ENCODE measurements at regions not wholly inside any gene's neighbourhood (a gene's known extent, or its start where the extent isn't known, plus 50 kb on each side); places are given as distances from the start of the nearest gene placed in this dataset.

DNA sequence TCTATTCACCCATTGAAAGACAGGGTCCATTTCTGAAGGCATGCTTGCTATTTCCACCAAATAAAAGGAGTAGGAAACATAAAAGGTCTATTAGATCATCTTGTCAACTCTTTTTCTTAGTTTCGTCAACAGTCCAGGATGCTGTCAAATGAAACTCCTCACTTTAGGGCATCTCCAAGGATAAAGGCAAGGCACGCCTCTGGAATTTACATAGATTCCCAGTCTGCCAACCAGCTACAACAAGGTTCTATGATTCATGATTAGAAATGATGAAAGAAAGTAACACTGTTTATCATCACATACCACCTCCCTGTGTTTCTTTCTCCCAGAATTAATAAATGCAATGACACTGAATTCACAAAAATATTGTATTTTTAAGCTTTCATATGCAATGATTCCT is 636.3 kb downstream of the LTN1 start:
- H3K23ac ChIP-seq (ENCODE audit: low read length in 2 of 2): no peak overlapping the region
- no peak overlapping the region for H3K18ac ChIP-seq (ENCODE audit: low read depth in 1 of 2, low read length in 2 of 2)
- H4K91ac ChIP-seq (ENCODE audit: low read length): no peak overlapping the region
- no peaks in the 10 kb centered on the region for H3K9me3 ChIP-seq (ENCODE audit: control insufficient read depth, low read length)
- no peak overlapping the region for H3K14ac ChIP-seq (ENCODE audit: low read length in 2 of 2)
- no peak overlapping the region for H2AK5ac ChIP-seq (ENCODE audit: low read length, severe bottlenecking)
- no peak overlapping the region for H3K9ac ChIP-seq (ENCODE audit: low read length)
- no peak overlapping the region for H2AFZ ChIP-seq (ENCODE audit: low read depth, low read length)
- WGBS: 94% methylated on average over 1 of the region's 2 CpGs
- H3K4me1 ChIP-seq (ENCODE audit: control insufficient read depth, insufficient read depth, low read depth, low read length): no peaks in the 10 kb centered on the region
- no peak overlapping the region for H3K27ac ChIP-seq (ENCODE audit: low read length, poor library complexity, severe bottlenecking)
- no peak overlapping the region for H2BK5ac ChIP-seq (ENCODE audit: low read depth, low read length, poor library complexity, severe bottlenecking)
- no peak overlapping the region for H2BK120ac ChIP-seq (ENCODE audit: low read depth, low read length)
- no peak for DNase-seq
- no peak overlapping the region for H2BK12ac ChIP-seq (ENCODE audit: low read length in 2 of 2)
- H3K27me3 ChIP-seq (ENCODE audit: control insufficient read depth in 1 of 2, insufficient read depth in 1 of 2, low read length in 2 of 2): no peaks in the 10 kb centered on the region
- H3K4ac ChIP-seq (ENCODE audit: low read depth in 1 of 2, low read length in 2 of 2): no peak overlapping the region
- H2BK15ac ChIP-seq (ENCODE audit: low read depth, poor library complexity, severe bottlenecking): no peak overlapping the region
- H3K36me3 ChIP-seq (ENCODE audit: control insufficient read depth in 1 of 2, insufficient read depth in 2 of 2, low read depth in 1 of 2, low read length in 2 of 2): no peaks in the 10 kb centered on the region
- H4K8ac ChIP-seq (ENCODE audit: low read length): no peak overlapping the region
- no peak overlapping the region for H3K4me2 ChIP-seq (ENCODE audit: low read length, poor library complexity, severe bottlenecking)
- no peak overlapping the region for H3K4me3 ChIP-seq (ENCODE audit: insufficient read depth in 1 of 2, low read depth in 1 of 2, low read length in 2 of 2)
- no peaks in the 10 kb centered on the region for H3K79me1 ChIP-seq (replicated peaks; ENCODE audit: low read length, poor library complexity, severe bottlenecking)

DNA sequence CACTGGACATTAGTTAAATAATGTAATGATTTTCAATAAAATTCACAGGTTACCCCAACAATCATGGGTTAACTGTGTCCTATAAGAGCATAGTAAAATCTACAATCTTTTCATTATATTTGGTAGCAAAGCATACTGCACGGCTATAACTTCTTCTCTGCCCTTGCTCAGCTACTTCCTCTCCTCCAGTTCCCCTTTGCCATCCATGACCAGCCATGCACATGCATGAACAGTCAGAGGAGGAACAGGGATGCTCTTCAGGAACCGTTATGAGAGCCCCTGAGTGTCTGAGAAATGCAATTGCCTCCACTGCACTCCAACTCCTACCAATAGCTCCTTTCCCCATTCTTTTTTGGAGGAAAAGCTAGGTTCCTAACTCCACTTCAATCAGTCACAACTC is 646.7 kb downstream of the LTN1 start:
- Histone ChIP-seq H3K14ac (ENCODE audit: low read length in 2 of 2) (no peak overlapping the region), H4K8ac (ENCODE audit: low read length) (no peak overlapping the region), H3K9me3 (ENCODE audit: control insufficient read depth, low read length) (no peaks in the 10 kb centered on the region), H2AK5ac (ENCODE audit: low read length, severe bottlenecking) (no peak overlapping the region), H2AFZ (ENCODE audit: low read depth, low read length) (no peak overlapping the region), H2BK5ac (ENCODE audit: low read depth, low read length, poor library complexity, severe bottlenecking) (no peak overlapping the region), H3K4me3 (ENCODE audit: insufficient read depth in 1 of 2, low read depth in 1 of 2, low read length in 2 of 2) (no peak overlapping the region), H3K79me1 (replicated peaks; ENCODE audit: low read length, poor library complexity, severe bottlenecking) (no peaks in the 10 kb centered on the region), H3K4me2 (ENCODE audit: low read length, poor library complexity, severe bottlenecking) (no peak overlapping the region), H3K18ac (ENCODE audit: low read depth in 1 of 2, low read length in 2 of 2) (no peak overlapping the region), H2BK15ac (ENCODE audit: low read depth, poor library complexity, severe bottlenecking) (no peak overlapping the region), H3K9ac (ENCODE audit: low read length) (no peak overlapping the region), H4K91ac (ENCODE audit: low read length) (no peak overlapping the region), H2BK12ac (ENCODE audit: low read length in 2 of 2) (no peak overlapping the region), H3K4ac (ENCODE audit: low read depth in 1 of 2, low read length in 2 of 2) (no peak overlapping the region), H3K36me3 (ENCODE audit: control insufficient read depth in 1 of 2, insufficient read depth in 2 of 2, low read depth in 1 of 2, low read length in 2 of 2) (no peaks in the 10 kb centered on the region), H3K4me1 (ENCODE audit: control insufficient read depth, insufficient read depth, low read depth, low read length) (no peaks in the 10 kb centered on the region), H3K27me3 (ENCODE audit: control insufficient read depth in 1 of 2, insufficient read depth in 1 of 2, low read length in 2 of 2) (no peaks in the 10 kb centered on the region), H2BK120ac (ENCODE audit: low read depth, low read length) (no peak overlapping the region), H3K23ac (ENCODE audit: low read length in 2 of 2) (no peak overlapping the region), H3K27ac (ENCODE audit: low read length, poor library complexity, severe bottlenecking) (no peak overlapping the region)
- no peak for DNase-seq
- 81% methylated on average over 2 of the region's 2 CpGs for WGBS

DNA sequence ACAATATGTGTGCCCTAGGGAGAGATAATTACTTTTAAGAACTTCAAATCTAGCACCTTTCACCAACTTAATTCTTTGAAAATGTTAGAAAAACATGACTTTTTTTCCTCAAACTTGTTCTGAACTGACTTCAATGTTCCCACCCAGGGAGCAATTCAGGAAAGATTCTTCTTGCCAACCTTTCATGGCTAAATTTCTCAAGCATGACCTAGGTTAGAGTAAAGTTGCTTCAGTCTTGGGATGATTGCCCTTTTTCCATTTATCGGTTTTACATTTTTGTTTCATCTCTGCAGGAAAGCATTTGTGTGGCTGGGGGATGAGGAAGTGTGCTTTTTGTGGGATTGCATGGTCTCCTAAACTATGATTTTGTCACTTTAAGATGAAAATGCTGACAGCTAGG is 647.7 kb downstream of the LTN1 start:
- no peak overlapping the region for H3K23ac ChIP-seq (ENCODE audit: low read length in 2 of 2)
- DNase-seq: no peak
- no peaks in the 10 kb centered on the region for H3K9me3 ChIP-seq (ENCODE audit: control insufficient read depth, low read length)
- H3K9ac ChIP-seq (ENCODE audit: low read length): no peak overlapping the region
- H3K4ac ChIP-seq (ENCODE audit: low read depth in 1 of 2, low read length in 2 of 2): no peak overlapping the region
- H4K91ac ChIP-seq (ENCODE audit: low read length): no peak overlapping the region
- H3K4me1 ChIP-seq (ENCODE audit: control insufficient read depth, insufficient read depth, low read depth, low read length): no peaks in the 10 kb centered on the region
- H2BK5ac ChIP-seq (ENCODE audit: low read depth, low read length, poor library complexity, severe bottlenecking): no peak overlapping the region
- 100% methylated on average over 1 of the region's 1 CpG for WGBS
- H3K79me1 ChIP-seq (replicated peaks; ENCODE audit: low read length, poor library complexity, severe bottlenecking): no peaks in the 10 kb centered on the region
- H2BK15ac ChIP-seq (ENCODE audit: low read depth, poor library complexity, severe bottlenecking): no peak overlapping the region
- H3K4me2 ChIP-seq (ENCODE audit: low read length, poor library complexity, severe bottlenecking): no peak overlapping the region
- no peak overlapping the region for H3K4me3 ChIP-seq (ENCODE audit: insufficient read depth in 1 of 2, low read depth in 1 of 2, low read length in 2 of 2)
- no peak overlapping the region for H2BK120ac ChIP-seq (ENCODE audit: low read depth, low read length)
- no peak overlapping the region for H2AFZ ChIP-seq (ENCODE audit: low read depth, low read length)
- H4K8ac ChIP-seq (ENCODE audit: low read length): no peak overlapping the region
- no peak overlapping the region for H2AK5ac ChIP-seq (ENCODE audit: low read length, severe bottlenecking)
- no peak overlapping the region for H2BK12ac ChIP-seq (ENCODE audit: low read length in 2 of 2)
- no peak overlapping the region for H3K27ac ChIP-seq (ENCODE audit: low read length, poor library complexity, severe bottlenecking)
- H3K18ac ChIP-seq (ENCODE audit: low read depth in 1 of 2, low read length in 2 of 2): no peak overlapping the region
- H3K14ac ChIP-seq (ENCODE audit: low read length in 2 of 2): no peak overlapping the region
- H3K27me3 ChIP-seq (ENCODE audit: control insufficient read depth in 1 of 2, insufficient read depth in 1 of 2, low read length in 2 of 2): no peaks in the 10 kb centered on the region
- no peaks in the 10 kb centered on the region for H3K36me3 ChIP-seq (ENCODE audit: control insufficient read depth in 1 of 2, insufficient read depth in 2 of 2, low read depth in 1 of 2, low read length in 2 of 2)

DNA sequence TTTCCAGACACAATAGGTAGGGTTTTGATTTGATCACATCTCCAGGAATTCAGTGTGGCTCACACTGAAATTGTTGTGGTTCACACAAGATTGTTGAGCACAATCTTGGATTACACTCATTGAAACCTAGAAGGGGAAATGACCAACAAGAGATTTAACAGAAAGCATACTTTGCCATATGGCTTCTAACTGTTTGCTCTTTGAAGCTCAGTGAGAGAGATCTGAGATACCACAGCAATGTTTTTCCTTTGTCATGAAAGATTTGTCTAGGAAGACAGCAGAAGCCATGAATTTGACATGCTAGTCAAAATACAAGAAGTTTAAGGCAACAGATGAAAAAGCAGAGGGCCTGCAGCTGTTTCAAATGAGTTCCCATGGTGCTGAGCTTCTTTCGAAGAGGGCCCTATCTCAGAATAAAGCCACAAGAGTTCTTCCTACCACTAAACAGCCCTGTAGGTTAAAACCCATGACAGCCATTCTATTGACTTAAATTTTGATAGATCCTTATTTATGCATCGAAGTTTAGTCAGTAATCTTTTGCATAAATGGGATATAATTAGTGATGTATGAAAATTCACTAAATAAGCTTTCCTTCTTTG is 650.4 kb downstream of the LTN1 start:
- no peaks in the 10 kb centered on the region for H3K9me3 ChIP-seq (ENCODE audit: control insufficient read depth, low read length)
- no peak for DNase-seq
- H2BK12ac ChIP-seq (ENCODE audit: low read length in 2 of 2): no peak overlapping the region
- H2BK5ac ChIP-seq (ENCODE audit: low read depth, low read length, poor library complexity, severe bottlenecking): no peak overlapping the region
- no peak overlapping the region for H3K27ac ChIP-seq (ENCODE audit: low read length, poor library complexity, severe bottlenecking)
- no peak overlapping the region for H3K23ac ChIP-seq (ENCODE audit: low read length in 2 of 2)
- H3K36me3 ChIP-seq (ENCODE audit: control insufficient read depth in 1 of 2, insufficient read depth in 2 of 2, low read depth in 1 of 2, low read length in 2 of 2): no peaks in the 10 kb centered on the region
- no peaks in the 10 kb centered on the region for H3K4me1 ChIP-seq (ENCODE audit: control insufficient read depth, insufficient read depth, low read depth, low read length)
- no peak overlapping the region for H3K4me2 ChIP-seq (ENCODE audit: low read length, poor library complexity, severe bottlenecking)
- no peaks in the 10 kb centered on the region for H3K27me3 ChIP-seq (ENCODE audit: control insufficient read depth in 1 of 2, insufficient read depth in 1 of 2, low read length in 2 of 2)
- H2BK120ac ChIP-seq (ENCODE audit: low read depth, low read length): no peak overlapping the region
- no peak overlapping the region for H2BK15ac ChIP-seq (ENCODE audit: low read depth, poor library complexity, severe bottlenecking)
- H3K4ac ChIP-seq (ENCODE audit: low read depth in 1 of 2, low read length in 2 of 2): no peak overlapping the region
- no peaks in the 10 kb centered on the region for H3K79me1 ChIP-seq (replicated peaks; ENCODE audit: low read length, poor library complexity, severe bottlenecking)
- no peak overlapping the region for H3K18ac ChIP-seq (ENCODE audit: low read depth in 1 of 2, low read length in 2 of 2)
- H3K4me3 ChIP-seq (ENCODE audit: insufficient read depth in 1 of 2, low read depth in 1 of 2, low read length in 2 of 2): no peak overlapping the region
- no peak overlapping the region for H3K9ac ChIP-seq (ENCODE audit: low read length)
- no peak overlapping the region for H3K14ac ChIP-seq (ENCODE audit: low read length in 2 of 2)
- no peak overlapping the region for H2AK5ac ChIP-seq (ENCODE audit: low read length, severe bottlenecking)
- H4K91ac ChIP-seq (ENCODE audit: low read length): no peak overlapping the region
- WGBS: 91% methylated on average over 1 of the region's 2 CpGs
- no peak overlapping the region for H4K8ac ChIP-seq (ENCODE audit: low read length)
- H2AFZ ChIP-seq (ENCODE audit: low read depth, low read length): no peak overlapping the region
